ENCODE measurements at regions not wholly inside any gene's neighbourhood (a gene's known extent, or its start where the extent isn't known, plus 50 kb on each side); places are given as distances from the start of the nearest gene placed in this dataset.
"Not testable (repeated sequence)": the region's sequence is repeated elsewhere in the genome, so short reads cannot be mapped to it uniquely, and the experiment has no call there.

DNA sequence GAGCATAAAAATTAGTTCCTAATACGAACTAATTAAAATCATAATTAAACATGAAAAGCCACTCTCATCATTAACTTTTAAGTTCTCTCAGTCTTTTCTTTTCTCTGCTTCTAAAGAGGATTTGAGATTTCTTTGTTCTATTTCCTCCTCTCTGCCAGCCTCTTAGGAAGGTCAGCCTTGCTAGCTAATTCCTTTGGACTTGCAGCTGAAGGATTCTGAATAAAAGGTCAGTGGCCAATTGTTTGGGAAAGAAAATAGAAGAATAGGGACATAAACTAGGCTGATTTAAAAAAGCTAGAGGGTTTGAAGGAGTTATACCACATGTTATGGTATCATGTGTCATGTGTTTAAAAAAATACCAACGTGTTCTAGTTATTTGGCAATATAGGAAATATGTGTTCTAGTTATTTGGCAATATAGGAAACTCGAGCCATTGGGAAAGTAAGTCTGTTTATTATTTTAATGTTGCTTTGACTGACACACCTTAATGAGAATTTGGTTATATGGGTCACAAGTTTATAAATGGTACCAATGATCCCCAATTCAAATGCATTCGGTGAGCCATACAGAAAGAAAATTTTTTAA is 1668.7 kb upstream of the PCDH7 start:
- no peak for DNase-seq

DNA sequence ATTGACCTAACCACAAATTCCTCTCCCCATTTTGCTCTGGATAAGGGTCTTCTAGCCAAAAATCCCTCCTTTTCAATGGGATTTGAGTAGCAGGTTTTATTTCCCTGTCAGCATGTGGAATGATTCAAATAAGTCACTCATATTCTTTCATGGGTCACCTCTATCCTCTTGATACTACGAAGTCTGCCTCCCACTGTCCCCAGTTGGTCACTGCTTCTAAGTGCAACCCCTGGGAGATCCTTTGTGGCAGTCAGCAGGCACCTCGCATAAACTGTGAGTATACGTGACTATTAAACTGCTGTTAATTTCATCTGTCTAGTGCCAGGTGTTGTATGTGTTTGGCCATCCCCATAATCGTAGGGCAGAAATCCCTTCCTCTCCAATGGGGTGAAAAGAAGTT is 1667.9 kb upstream of the PCDH7 start:
- DNase-seq, result no peak

GRCh38 chr4:29058531-29058930 is 1661.6 kb upstream of the PCDH7 start:
- no peak for DNase-seq

DNA sequence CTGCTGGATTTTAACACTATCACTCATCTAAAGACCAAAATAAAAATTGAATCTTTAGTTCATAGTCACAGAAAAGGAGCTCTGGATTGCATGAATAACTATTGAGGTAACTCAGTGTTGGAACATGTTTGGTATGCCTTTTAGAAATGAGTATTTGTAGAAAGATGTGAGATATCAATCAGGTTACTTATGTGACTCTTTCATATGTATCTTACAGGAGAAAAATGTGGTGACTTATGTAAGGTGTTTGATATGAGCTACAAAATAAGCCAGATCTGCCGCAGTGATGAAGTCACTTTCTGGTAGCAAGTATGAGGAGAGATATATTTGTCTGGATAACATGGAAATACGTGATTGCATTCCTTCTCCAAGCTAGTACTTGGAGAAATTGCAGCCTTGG is 1653.3 kb upstream of the PCDH7 start:
- no peak for DNase-seq

GRCh38 chr4:29073571-29073970 is 1646.6 kb upstream of the PCDH7 start:
- no peak for DNase-seq

GRCh38 chr4:29075366-29075765 is 1644.8 kb upstream of the PCDH7 start:
- DNase-seq, result no peak

- DNase-seq, result no peak
Observed at GRCh38 chr4:29079260-29079659, 1640.9 kb upstream of the PCDH7 start.

DNA sequence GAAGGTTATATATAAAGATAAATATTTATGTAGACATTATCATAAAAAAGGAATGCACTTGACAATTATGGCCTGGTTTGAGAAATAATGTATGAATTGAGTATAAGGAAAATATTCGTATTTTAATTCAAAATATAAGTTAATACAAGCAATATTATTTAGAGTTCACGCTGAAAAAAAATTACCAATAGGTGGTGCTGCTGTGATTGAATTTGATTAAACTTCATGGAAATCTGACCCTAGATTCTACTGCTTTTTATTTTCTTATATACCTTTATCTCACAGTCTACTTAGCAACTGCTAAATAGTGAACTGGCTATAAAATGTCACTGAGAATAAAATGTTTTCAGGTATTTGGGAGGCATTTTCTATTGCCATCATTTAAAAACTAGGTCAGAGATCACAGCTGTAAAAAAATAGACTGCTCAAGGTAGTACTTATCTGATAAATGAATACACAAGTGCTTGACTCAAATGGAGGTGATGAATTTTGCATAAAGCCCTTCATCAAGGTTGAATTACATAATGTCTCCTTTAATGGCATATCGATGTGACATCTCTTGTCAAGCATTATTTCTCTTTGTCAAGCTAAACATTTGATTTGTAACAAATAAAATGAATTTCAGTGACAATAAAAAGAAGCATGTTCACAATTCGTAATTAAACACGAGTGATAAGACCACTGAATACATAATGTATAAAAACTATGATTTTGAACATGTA is 1638.8 kb upstream of the PCDH7 start:
- DNase-seq, result no peak

DNA sequence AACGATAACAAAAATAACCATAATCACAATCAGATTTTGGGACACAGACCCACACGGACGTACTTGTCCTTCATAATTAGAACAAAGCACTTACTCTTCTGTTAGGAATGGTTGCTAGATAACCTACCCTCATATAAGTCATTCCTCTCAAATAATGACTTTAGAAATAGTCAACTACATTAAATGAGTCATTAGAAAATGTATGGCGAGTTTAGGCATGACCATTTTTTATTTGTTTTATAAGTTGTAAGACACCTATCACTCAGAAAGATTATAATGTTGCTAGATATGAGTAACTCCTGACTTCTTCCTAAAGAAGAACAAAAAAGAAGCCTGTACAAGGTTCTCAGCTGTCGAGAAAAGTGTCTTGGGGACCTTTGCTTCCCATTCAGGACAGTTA is 1637.5 kb upstream of the PCDH7 start:
- DNase-seq, result no peak

DNA sequence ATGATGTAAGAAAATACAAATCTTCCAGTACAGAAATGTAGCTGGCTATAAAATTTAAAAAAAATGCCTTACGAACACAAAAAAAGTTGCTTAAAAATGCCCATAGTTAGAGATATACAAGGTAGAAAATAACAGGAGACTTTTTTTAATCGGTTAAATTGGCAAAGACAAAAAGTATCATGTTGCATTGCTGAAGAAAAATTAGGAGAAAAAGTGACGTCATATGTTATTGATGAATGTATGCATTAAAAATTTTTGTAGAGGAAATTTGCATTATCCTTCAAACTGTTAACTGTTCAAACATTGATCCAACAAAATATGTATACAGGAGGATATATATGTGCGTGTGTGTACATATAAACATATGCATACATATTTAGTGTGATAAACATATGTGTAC is 1634.4 kb upstream of the PCDH7 start:
- no peak for DNase-seq

GRCh38 chr4:29104694-29105093 is 1615.5 kb upstream of the PCDH7 start:
- DNase-seq, result no peak

GRCh38 chr4:29113960-29114359 is 1606.2 kb upstream of the PCDH7 start:
- no peak for DNase-seq

DNA sequence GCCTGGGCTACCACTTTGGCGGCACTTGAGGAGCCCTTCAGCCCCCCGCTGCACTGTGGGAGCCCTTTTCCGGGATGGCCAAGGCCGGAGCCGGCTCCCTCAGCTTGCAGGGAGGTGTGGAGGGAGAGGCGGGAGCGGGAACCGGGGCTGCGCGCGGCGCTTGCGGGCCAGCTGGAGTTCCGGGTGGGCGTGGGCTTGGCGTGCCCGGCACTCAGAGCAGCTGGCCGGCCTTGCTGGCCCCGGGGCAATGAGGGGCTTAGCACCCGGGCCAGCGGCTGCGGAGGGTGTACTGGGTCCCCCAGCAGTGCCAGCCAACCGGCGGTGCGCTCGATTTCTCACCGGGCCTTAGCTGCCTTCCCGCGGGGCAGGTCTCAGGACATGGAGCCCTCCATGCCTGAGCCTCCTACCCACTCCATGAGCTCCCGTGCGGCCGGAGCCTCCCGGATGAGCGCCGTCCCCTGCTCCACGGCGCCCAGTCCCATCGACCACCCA is 1602.9 kb upstream of the PCDH7 start:
- DNase-seq, result not testable (repeated sequence)

DNA sequence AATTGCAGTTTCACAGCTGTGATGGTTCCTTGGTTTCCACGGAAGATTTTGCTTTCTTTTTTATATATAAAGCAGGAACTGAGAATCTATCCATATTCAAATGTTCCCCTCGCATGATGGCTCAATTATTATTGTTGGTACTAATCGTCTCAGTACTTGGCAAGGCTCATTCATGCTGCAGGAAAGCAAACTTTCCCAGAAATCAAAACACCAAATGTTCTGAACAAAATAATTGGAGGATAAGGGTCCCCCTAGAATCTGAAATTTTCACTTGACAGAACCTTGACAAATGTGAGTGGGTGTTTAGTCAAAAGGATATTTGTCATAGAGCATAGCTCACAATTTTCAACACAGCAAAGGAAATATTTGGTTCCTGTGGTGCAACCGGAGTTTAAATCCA is 1598.6 kb upstream of the PCDH7 start:
- no peak for DNase-seq

DNA sequence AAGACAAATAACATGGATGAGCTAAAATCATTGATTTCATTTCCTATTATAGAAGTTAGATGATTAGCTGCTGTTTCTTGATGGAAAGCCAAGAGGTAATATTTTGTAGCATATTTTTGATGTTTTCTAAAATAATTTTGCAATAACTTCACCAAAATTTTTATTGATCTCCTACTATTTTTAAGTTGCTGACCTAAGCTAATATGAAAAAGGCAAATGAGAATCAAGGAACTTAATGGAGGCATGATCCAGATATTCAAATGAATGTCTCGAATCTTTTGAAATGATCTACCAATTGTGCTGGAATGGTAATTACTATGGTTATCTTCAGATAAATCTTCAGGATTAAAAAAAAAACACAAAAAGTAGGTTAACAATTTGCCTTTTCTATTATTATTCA is 1591.4 kb upstream of the PCDH7 start:
- no peak for DNase-seq

DNA sequence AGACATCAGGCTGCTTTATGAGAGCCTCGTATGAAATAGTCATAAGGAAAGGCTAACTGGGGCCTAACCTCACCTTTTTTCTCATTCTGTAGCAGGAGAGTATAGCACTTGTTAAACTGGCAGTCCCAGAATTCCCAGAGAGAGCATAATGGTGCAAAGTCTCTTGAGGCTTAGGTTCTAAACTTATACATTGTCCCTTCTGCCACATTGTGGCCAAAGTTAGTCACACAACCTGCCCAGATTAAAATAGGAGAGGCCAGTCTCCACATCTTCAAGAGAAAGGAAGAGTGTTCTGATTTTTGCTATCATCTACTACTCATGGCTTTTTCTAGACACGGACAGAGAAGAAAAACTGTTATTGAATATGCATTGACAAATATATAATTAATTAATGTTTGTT is 1588.9 kb upstream of the PCDH7 start:
- DNase-seq, result no peak

DNA sequence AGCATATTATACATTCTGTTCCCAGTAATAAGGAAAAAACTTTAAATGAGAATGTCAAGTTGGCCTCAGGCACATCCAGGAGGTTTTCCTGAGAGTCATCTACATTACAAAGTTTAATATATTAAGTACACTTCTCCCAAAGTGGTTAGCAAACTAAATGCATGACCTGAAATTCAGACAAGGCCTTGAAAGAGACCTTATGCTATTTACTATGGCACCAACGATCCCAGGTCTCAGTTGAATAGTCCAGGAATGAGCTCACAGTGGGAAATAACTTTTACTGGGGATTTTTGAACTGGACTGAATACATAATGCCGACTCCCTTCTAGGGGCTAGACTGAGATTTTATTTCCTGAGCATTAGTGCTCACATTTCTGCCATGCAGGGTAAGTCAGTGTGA is 1577.5 kb upstream of the PCDH7 start:
- DNase-seq, result no peak

DNA sequence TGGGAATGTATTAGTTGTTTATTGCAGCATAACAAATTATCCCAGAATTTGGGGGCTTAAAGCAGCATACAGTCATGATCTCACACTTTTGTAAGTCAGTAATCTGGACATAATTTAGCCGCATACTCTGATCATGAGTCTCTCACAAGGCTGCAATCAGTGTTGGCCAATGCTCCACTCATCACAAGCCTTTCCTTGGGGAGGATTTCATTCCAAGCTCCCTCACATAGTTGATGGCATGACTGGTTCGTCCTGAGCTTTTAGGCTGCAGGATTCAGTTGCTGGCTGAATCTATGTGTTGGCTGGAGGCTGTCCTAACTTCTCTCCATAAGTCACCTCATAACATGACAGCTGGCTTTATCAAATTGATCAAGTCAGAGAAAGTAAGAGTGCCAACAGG is 1568.6 kb upstream of the PCDH7 start:
- no peak for DNase-seq

DNA sequence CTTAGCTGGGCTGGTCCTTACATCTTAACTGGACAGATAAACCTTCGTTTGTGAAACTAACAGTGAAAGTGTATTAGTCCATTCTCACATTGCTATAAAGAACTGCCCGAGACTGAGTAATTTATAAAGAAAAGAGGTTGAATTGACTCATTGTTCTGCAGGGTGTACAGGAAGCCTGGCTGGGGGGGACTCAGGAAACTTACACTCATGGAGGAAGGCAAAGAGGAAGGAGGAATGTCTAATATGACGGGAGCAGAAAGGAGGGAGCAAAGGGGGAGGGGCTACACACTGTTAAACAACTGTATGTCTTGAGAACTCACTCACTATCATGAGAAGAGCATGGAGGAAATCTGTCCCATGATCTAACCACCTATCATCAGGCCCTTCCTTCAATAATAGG is 1566.5 kb upstream of the PCDH7 start:
- DNase-seq, result no peak

DNA sequence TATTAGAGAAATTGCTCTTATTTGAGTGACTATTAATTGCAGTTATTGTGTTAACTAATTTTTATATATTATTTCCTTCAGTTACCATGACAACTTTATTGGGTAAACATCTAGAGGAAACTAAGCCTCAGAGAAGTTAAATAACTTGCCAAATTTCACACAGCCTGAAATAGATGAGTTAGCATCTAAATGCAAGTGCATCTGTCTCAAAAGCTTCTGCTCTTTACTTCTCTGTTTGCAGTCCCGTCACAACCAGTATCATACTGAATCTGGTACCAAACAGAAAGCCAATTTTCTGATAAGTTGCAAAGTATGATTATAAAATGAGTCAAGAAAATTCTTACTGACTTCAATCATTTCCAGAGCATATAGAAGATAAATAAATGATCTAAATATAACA is 1544.9 kb upstream of the PCDH7 start:
- no peak for DNase-seq

DNA sequence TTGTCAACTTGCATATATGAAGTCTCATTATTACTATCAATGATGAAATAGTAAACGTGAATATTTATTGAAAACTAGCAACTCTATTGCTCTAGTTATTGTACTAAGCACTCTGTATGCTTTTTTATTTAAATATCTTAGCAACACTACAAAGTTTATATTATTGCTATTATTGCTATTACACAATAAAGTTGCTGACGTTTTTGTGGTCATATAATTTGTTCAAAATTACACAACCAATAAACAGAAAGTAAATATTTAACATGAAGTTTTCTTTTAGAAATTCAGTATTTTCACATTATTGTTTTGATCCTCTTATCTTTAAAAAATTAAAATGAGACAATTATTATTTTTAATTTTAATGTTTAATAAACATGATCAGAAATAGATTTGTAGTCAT is 1521.1 kb upstream of the PCDH7 start:
- no peak for DNase-seq

- DNase-seq, result no peak
Observed at GRCh38 chr4:29199485-29199884, 1520.7 kb upstream of the PCDH7 start.

- DNase-seq, result no peak
Observed at GRCh38 chr4:29213020-29213419, 1507.1 kb upstream of the PCDH7 start.

GRCh38 chr4:29220761-29221160 is 1499.4 kb upstream of the PCDH7 start:
- DNase-seq, result no peak

- DNase-seq, result no peak
Observed at GRCh38 chr4:29224911-29225310, 1495.3 kb upstream of the PCDH7 start.

All from bone marrow (tissue), 2 donors.